ENCODE measurements at regions not wholly inside any gene's neighbourhood (a gene's known extent, or its start where the extent isn't known, plus 50 kb on each side); places are given as distances from the start of the nearest gene placed in this dataset.

- CTCF ChIA-PET, result interaction anchor here (1.5 kb wide), 1 partner anchor 10 kb away, joined by 4 read pairs; no protein-coding TSS in a partner anchor
These were observed 203.8 kb downstream of the RASSF9 start for GRCh38 chr12:85632390-85632789.

GRCh38 chr12:85633491-85633890, 202.7 kb downstream of the RASSF9 start:
- POLR2A ChIA-PET, result no interaction called here
- CTCF ChIA-PET, result no interaction called here
- H3K4me3 ChIP-seq (ENCODE audit: low read depth, low read length), result no peak overlapping the region
- no peak for DNase-seq (ENCODE audit: low read depth, low spot score)
- no peak for TF ChIP-seq CTCF (IDR thresholded peaks at IDR 0.05; ENCODE audit: insufficient read depth, low read length, missing control alignments)

More at GRCh38 chr12:85632390-85632789, 203.8 kb downstream of the RASSF9 start:
- DNase-seq (ENCODE audit: low read depth, low spot score), result no peak
- TF ChIP-seq CTCF (IDR thresholded peaks at IDR 0.05; ENCODE audit: insufficient read depth, low read length, missing control alignments), result no peak
- H3K4me3 ChIP-seq (ENCODE audit: low read depth, low read length), result no peak overlapping the region
- POLR2A ChIA-PET, result no interaction called here

DNA sequence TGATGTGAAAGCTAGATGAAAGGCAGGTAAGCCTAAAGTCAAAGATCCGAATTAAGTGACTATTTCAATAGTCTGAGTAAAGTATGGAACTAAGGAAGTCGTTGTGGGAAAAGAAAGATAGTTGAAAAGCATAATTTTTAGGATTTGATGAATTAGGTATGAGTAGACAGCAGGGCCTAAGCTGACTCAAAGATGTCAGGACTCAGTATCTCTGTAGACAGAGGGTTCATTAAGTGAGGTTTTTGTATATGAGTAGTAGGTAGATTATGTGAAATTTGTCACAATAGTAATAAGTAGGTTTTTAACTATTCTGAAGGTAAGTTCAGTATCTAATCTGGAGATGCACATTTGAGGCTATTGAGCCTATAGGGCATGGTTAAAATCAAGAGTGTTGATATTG, 196.4 kb downstream of the RASSF9 start:
- CTCF ChIA-PET, result no interaction called here
- no peak overlapping the region for H3K4me3 ChIP-seq (ENCODE audit: low read depth, low read length)
- TF ChIP-seq CTCF (IDR thresholded peaks at IDR 0.05; ENCODE audit: insufficient read depth, low read length, missing control alignments), result no peak
- DNase-seq (ENCODE audit: low read depth, low spot score), result no peak
- POLR2A ChIA-PET, result no interaction called here

- H3K4me3 ChIP-seq (ENCODE audit: low read depth, low read length), result no peak overlapping the region
- ChIA-PET POLR2A (no interaction called here), CTCF (interaction anchor here (1.5 kb wide), 2 partner anchors 9 to 67 kb away, joined by 4 to 6 read pairs; no protein-coding TSS in a partner anchor)
- TF ChIP-seq CTCF (IDR thresholded peaks at IDR 0.05; ENCODE audit: insufficient read depth, low read length, missing control alignments), result no peak
- no peak for DNase-seq (ENCODE audit: low read depth, low spot score)
These were observed 194.4 kb downstream of the RASSF9 start for GRCh38 chr12:85641796-85642195.

- DNase-seq (ENCODE audit: low read depth, low spot score), result no peak
- no peak overlapping the region for H3K4me3 ChIP-seq (ENCODE audit: low read depth, low read length)
- TF ChIP-seq CTCF (IDR thresholded peaks at IDR 0.05; ENCODE audit: insufficient read depth, low read length, missing control alignments), result no peak
- ChIA-PET POLR2A (no interaction called here), CTCF (interaction anchor here (0.7 to 1.5 kb wide), 3 partner anchors 10 to 67 kb away, joined by 3 to 6 read pairs (median 4); no protein-coding TSS in a partner anchor)
These were observed 193.9 kb downstream of the RASSF9 start for GRCh38 chr12:85642288-85642687.

DNA sequence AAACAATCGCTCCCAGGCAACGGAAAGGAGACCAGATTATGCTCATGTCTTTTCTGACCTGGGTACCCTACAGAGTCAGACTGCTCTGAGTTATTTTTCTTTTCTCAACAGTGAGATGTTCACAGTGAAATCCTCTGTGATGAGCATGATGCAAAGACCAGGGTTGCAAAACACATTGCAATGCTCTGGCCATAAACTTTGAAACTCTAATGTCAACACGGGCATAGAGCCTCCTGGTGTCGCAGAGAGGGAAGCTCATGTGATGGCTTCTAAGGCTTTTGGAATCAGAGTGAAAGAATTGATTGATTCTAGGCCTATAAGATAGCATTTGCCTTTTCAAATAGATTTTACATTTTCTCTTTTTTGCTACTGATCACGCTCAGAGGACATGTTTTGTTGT, 193.4 kb downstream of the RASSF9 start:
- H3K4me3 ChIP-seq (ENCODE audit: low read depth, low read length), result no peak overlapping the region
- peak; percentile 40 for DNase-seq (ENCODE audit: low read depth, low spot score)
- ChIA-PET POLR2A (no interaction called here), CTCF (interaction anchor here (0.7 to 1.5 kb wide), 3 partner anchors 10 to 68 kb away, joined by 3 to 6 read pairs (median 4); no protein-coding TSS in a partner anchor)
- peak; percentile 33 for TF ChIP-seq CTCF (IDR thresholded peaks at IDR 0.05; ENCODE audit: insufficient read depth, low read length, missing control alignments)

All from AG04449 (cell line).